GM12878 (cell line): ENCODE measurements at regions not wholly inside any gene's neighbourhood (a gene's known extent, or its start where the extent isn't known, plus 50 kb on each side); places are given as distances from the start of the nearest gene placed in this dataset.

Experiments
- ATAC-seq: fragments of 200-7000 bp; cut with Tn5 transposase; 3 replicates; pipeline ENCODE4 v1.9.1; 2020; ENCODE audit warnings: mild to moderate bottlenecking, moderate library complexity
- BruUV-seq: library from RNA; stranded (reverse); fragments of 400-500 nt; replicated peaks from 2 replicates; lab custom pipeline; 2021; lab: Mats Ljungman, UMichigan
- CTCF ChIA-PET: fragments of 300-600 bp; sonication (Branson Sonifier 250); formaldehyde crosslinking; extraction: SDS; loops from one replicate; lab custom pipeline; 2021; ENCODE audit warnings: inconsistent platforms; lab: Yijun Ruan, JAX
- POLR2A ChIA-PET: fragments of 350-600 bp; formaldehyde crosslinking; extraction: SDS; loops from one replicate; lab custom pipeline; 2021; ENCODE audit warnings: inconsistent platforms; lab: Charles Lee
- RAD21 ChIA-PET: fragments of 300-600 bp; sonication (Branson Sonifier 250); formaldehyde crosslinking; loops from one replicate; lab custom pipeline; 2023; ENCODE audit warnings: antibody characterized with exemption; ENCODE audit not compliant: unreplicated experiment; lab: Charles Lee
- SMC1A ChIA-PET: fragments of 300-600 bp; sonication (Branson Sonifier 250); formaldehyde crosslinking; loops from one replicate; lab custom pipeline; 2023; ENCODE audit not compliant: unreplicated experiment, uncharacterized antibody; lab: Charles Lee
- DNase-seq: peaks from one replicate; pipeline ENCODE4 v3.0.0-alpha.2; 2011; ENCODE audit warnings: low read depth, low spot score
- FAIRE-seq: peaks from 3 replicates; lab custom pipeline; 2011; peaks lifted over from hg19 to GRCh38; lab: Jason Lieb, UNC
- H2AFZ ChIP-seq: 2 replicates; pipeline ENCODE4 v1.6.0; 2011; ENCODE audit warnings: low read depth, low read length, control low read depth; ENCODE audit not compliant: control insufficient read depth
- H3K27ac ChIP-seq: 2 replicates; pipeline ENCODE4 v1.5.1; 2011; ENCODE audit warnings: control low read depth; ENCODE audit not compliant: control insufficient read depth, insufficient read depth
- H3K27me3 ChIP-seq, 2 experiments: replicated peaks in 1 of 2; 2 replicates each; pipeline versions ENCODE4 v1.6.0 to v1.6.1; 2011; ENCODE audit warnings: low read length in 1 of 2; ENCODE audit not compliant: control insufficient read depth in 2 of 2, insufficient read depth in 2 of 2
- H3K36me3 ChIP-seq, 2 experiments: 2 replicates each; pipeline ENCODE4 v1.5.1; 2011; ENCODE audit warnings: low read length in 1 of 2; ENCODE audit not compliant: control insufficient read depth in 2 of 2, insufficient read depth in 2 of 2
- H3K4me1 ChIP-seq: 2 replicates; pipeline ENCODE4 v1.6.1; 2011; ENCODE audit warnings: mild to moderate bottlenecking, low read length, moderate library complexity, mixed read lengths; ENCODE audit not compliant: control insufficient read depth, insufficient read depth
- H3K4me2 ChIP-seq: 2 replicates; pipeline ENCODE4 v1.6.0; 2011; ENCODE audit warnings: control low read depth; ENCODE audit not compliant: control insufficient read depth, insufficient read depth
- H3K4me3 ChIP-seq: fragments of 200-600 bp; sonication (generic); 2 replicates; pipeline ENCODE4 v1.5.1; 2016
- H3K79me2 ChIP-seq: 2 replicates; pipeline ENCODE4 v1.6.0; 2011; ENCODE audit warnings: low read length; ENCODE audit not compliant: control insufficient read depth, insufficient read depth
- H3K9ac ChIP-seq: 2 replicates; pipeline ENCODE4 v1.8.0; 2011; ENCODE audit warnings: low read length, control low read depth, mixed read lengths; ENCODE audit not compliant: control insufficient read depth, insufficient read depth
- H3K9me3 ChIP-seq: replicated peaks from 3 replicates; pipeline ENCODE4 v1.5.1; 2011; ENCODE audit warnings: mild to moderate bottlenecking, low read length; ENCODE audit not compliant: control insufficient read depth, insufficient read depth
- H4K20me1 ChIP-seq: 2 replicates; pipeline ENCODE4 v1.6.0; 2011; ENCODE audit not compliant: control insufficient read depth, insufficient read depth
- BMI1 ChIP-seq: fragments of 450-650 bp; IDR thresholded peaks from 2 replicates; pipeline ENCODE4 v1.6.1; 2016; ENCODE audit warnings: mild to moderate bottlenecking, moderate library complexity, borderline replicate concordance
- CBFB ChIP-seq: IDR thresholded peaks from 2 replicates; pipeline ENCODE4 v1.6.1; 2016; ENCODE audit warnings: antibody characterized with exemption, low read depth
- EP300 ChIP-seq, 2 experiments: fragments of 150-350 bp in 1 of 2; IDR thresholded peaks; 2 replicates each; pipeline ENCODE4 v1.6.1; 2011 to 2012; ENCODE audit warnings: low read depth in 2 of 2, low read length in 2 of 2, borderline replicate concordance in 1 of 2, improper control_type of control experiment in 1 of 2, inconsistent platforms in 1 of 2; ENCODE audit not compliant: control insufficient read depth in 1 of 2
- ETV6 ChIP-seq, 2 experiments: fragments of 450-650 bp in 1 of 2; IDR thresholded peaks in 1 of 2; conservative IDR thresholded peaks in 1 of 2; 2 replicates each; pipeline ENCODE4 v1.6.1; 2014; ENCODE audit warnings: antibody characterized with exemption in 1 of 2, borderline replicate concordance in 1 of 2, low read depth in 1 of 2, mild to moderate bottlenecking in 1 of 2, moderate library complexity in 1 of 2
- GATAD2B ChIP-seq: fragments of 450-650 bp; conservative IDR thresholded peaks from 2 replicates; pipeline ENCODE4 v1.6.1; 2017; ENCODE audit warnings: low read depth, mild to moderate bottlenecking, moderate library complexity
- HDAC2 ChIP-seq: fragments of 200-600 bp; sonication (generic); IDR thresholded peaks from 2 replicates; pipeline ENCODE4 v1.6.1; 2017
- JUND ChIP-seq: IDR thresholded peaks from 2 replicates; pipeline ENCODE4 v1.6.1; 2012; ENCODE audit warnings: low read depth, mild to moderate bottlenecking, low read length, improper control_type of control experiment, moderate library complexity
- KDM1A ChIP-seq: fragments of 200-600 bp; sonication (generic); IDR thresholded peaks from 2 replicates; pipeline ENCODE4 v1.6.1; 2016; ENCODE audit warnings: borderline replicate concordance
- KLF5 ChIP-seq: fragments of 450-650 bp; IDR thresholded peaks from 2 replicates; pipeline ENCODE4 v1.6.1; 2014; ENCODE audit warnings: mild to moderate bottlenecking; ENCODE audit not compliant: partially characterized antibody
- NFYB ChIP-seq: IDR thresholded peaks from 2 replicates; pipeline ENCODE4 v1.6.1; 2011; ENCODE audit warnings: low read depth, mild to moderate bottlenecking, low read length, improper control_type of control experiment, moderate library complexity; ENCODE audit not compliant: insufficient read depth
- NRF1 ChIP-seq: conservative IDR thresholded peaks from 2 replicates; pipeline ENCODE4 v1.6.1; 2011; ENCODE audit warnings: mild to moderate bottlenecking, low read depth, low read length, improper control_type of control experiment
- RAD21 ChIP-seq: IDR thresholded peaks from 2 replicates; pipeline ENCODE4 v1.6.1; 2011; ENCODE audit warnings: mild to moderate bottlenecking, low read depth, low read length, moderate library complexity; ENCODE audit not compliant: insufficient read depth
- RB1 ChIP-seq: fragments of 450-650 bp; formaldehyde crosslinking; IDR thresholded peaks from 2 replicates; pipeline ENCODE4 v1.6.1; 2017; ENCODE audit warnings: mild to moderate bottlenecking, borderline replicate concordance
- REST ChIP-seq: IDR thresholded peaks from 2 replicates; pipeline ENCODE4 v1.6.1; 2012; ENCODE audit warnings: mild to moderate bottlenecking, low read depth, low read length
- SIN3A ChIP-seq: IDR thresholded peaks from 2 replicates; pipeline ENCODE4 v1.6.1; 2012; ENCODE audit warnings: low read depth, low read length, improper control_type of control experiment
- SMAD5 ChIP-seq: IDR thresholded peaks from 2 replicates; pipeline ENCODE4 v1.6.1; 2016; ENCODE audit warnings: antibody characterized with exemption, low read depth
- SMARCA5 ChIP-seq: fragments of 450-650 bp; IDR thresholded peaks from 2 replicates; pipeline ENCODE4 v1.6.1; 2017; ENCODE audit warnings: mild to moderate bottlenecking
- SMC3 ChIP-seq: IDR thresholded peaks from 2 replicates; pipeline ENCODE4 v1.6.1; 2011; ENCODE audit warnings: low read length, improper control_type of control experiment, borderline replicate concordance
- SP1 ChIP-seq: IDR thresholded peaks from one replicate; pipeline ENCODE4 v1.6.1; 2011; ENCODE audit warnings: low read depth, low read length
- STAT3 ChIP-seq: IDR thresholded peaks from 2 replicates; pipeline ENCODE4 v1.6.1; 2011; ENCODE audit warnings: low read depth, low read length, improper control_type of control experiment
- TCF7 ChIP-seq: IDR thresholded peaks from 2 replicates; pipeline ENCODE4 v1.6.1; 2014; ENCODE audit warnings: antibody characterized with exemption, borderline replicate concordance
- ZNF274 ChIP-seq: IDR thresholded peaks from one replicate; pipeline ENCODE4 v1.8.0; 2011; ENCODE audit not compliant: insufficient read length, insufficient read depth
- WGBS: methylation state at CpG from one replicate; pipeline ENCODE4 v1.1.6; 2016; ENCODE audit warnings: low lambda C conversion rate; ENCODE audit not compliant: insufficient replicate concordance, insufficient coverage; ENCODE audit errors: missing lambda C conversion rate; 5-methylcytosine and 5-hydroxymethylcytosine counted together
- in situ Hi-C: fragments of 300-500 bp; cut with MboI; formaldehyde crosslinking; loops from 9 replicates; pipeline ENCODE4 v1.14.3; 2018; ENCODE audit warnings: mixed read lengths
- intact Hi-C: fragments of 100-400 bp; cut with micrococcal nuclease; formaldehyde crosslinking; loops from one replicate; pipeline ENCODE4 v1.14.2; 2022; ENCODE audit not compliant: unreplicated experiment

DNA sequence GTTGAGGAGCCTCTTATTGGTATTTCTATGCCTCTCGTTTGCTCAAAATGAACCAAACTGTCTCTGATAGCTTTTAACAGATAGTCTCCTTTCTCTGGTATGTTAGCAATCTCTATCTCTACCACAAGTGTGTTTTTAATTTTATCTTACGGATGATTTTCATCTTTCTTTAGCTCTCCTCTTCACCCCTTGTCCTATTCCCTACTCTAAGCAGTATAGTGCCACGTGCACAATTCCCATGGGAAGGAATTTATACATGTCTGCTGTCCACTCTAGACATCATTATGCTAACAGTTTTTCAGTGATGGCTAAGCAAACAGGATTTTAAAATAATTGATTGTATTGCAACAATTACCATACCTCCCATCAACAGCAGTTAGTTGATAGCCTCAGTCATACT, 177.3 kb downstream of the CYB561 start (continued):
- TF ChIP-seq KDM1A (no peak), TCF7 (no peak), SMARCA5 (no peak), BMI1 (no peak), ETV6 (conservative IDR thresholded peaks at IDR 0.05 in 1 of 2, IDR thresholded peaks at IDR 0.05 in 1 of 2; ENCODE audit: borderline replicate concordance in 1 of 2, low read depth in 1 of 2) (no peak)

DNA sequence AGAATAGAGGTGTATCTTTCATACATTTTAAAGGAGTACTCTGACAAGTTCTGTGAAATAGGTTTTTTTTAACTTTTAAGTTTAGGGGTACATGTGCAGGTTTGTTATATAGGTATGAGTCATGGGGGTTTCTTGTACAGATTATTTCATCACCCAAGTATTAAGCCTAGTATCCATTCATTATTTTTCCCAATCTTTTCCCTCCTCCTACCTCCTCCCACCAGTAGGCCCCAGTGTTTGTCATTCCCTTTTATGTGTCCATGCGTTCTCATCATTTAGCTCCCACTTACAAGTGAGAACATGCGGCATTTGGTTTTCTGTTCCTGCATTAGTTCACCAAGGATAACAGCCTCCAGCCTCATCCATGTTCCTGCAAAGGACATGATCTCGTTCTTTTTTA, 175.5 kb downstream of the CYB561 start:
- no peak overlapping the region for H3K9ac ChIP-seq
- intact Hi-C loops (no loop called here), in situ Hi-C loops (no loop called here)
- DNase-seq, result no peak
- no peaks in the 10 kb centered on the region; a peak in 1 of 4 replicates for H3K27me3 ChIP-seq
- ChIA-PET RAD21 (no interaction called here), POLR2A (no interaction called here), CTCF (no interaction called here), SMC1A (no interaction called here)
- H2AFZ ChIP-seq, result no peak overlapping the region
- no peaks in the 10 kb centered on the region for H3K36me3 ChIP-seq
- H3K79me2 ChIP-seq, result no peaks in the 10 kb centered on the region
- WGBS, result 63% methylated on average over 3 of the region's 3 CpGs
- no TSS peak for BruUV-seq
- no peak for TF ChIP-seq SMC3
- TF ChIP-seq SMAD5, result no peak
- no peak for TF ChIP-seq GATAD2B
- no peak for TF ChIP-seq ZNF274
- TF ChIP-seq RAD21, result no peak
- no peak for TF ChIP-seq SIN3A
- no peak for TF ChIP-seq SP1
- no peak for TF ChIP-seq JUND
- no peak for TF ChIP-seq STAT3
- TF ChIP-seq NFYB, result no peak
- TF ChIP-seq CBFB, result no peak
- TF ChIP-seq NRF1, result no peak
- TF ChIP-seq KLF5, result no peak
- TF ChIP-seq BMI1, result no peak
- no peak for TF ChIP-seq RB1
- TF ChIP-seq REST, result no peak
- no peak for TF ChIP-seq EP300 (IDR thresholded peaks at IDR 0.05; ENCODE audit: borderline replicate concordance in 1 of 2, control insufficient read depth in 1 of 2, low read depth in 2 of 2, low read length in 2 of 2)
- no peak for TF ChIP-seq HDAC2
- H3K27ac ChIP-seq, result no peak overlapping the region
- no peaks in the 10 kb centered on the region for H3K4me1 ChIP-seq
- H3K4me2 ChIP-seq, result no peak overlapping the region
- H3K4me3 ChIP-seq, result no peak overlapping the region
- no peaks in the 10 kb centered on the region for H3K9me3 ChIP-seq
- ATAC-seq, result no peak
- peak; percentile 7 for FAIRE-seq
- H4K20me1 ChIP-seq, result no peaks in the 10 kb centered on the region
